HG03045 (cell line): ENCODE measurements at regions not wholly inside any gene's neighbourhood (a gene's known extent, or its start where the extent isn't known, plus 50 kb on each side); places are given as distances from the start of the nearest gene placed in this dataset.
"Not testable (repeated sequence)": the region's sequence is repeated elsewhere in the genome, so short reads cannot be mapped to it uniquely, and the experiment has no call there.

Source experiments
- ATAC-seq: cut with Tn5 transposase; IDR thresholded peaks from one replicate; pipeline ENCODE4 v1.9.1; 2021; ENCODE audit warnings: mild to moderate bottlenecking, moderate library complexity; ENCODE audit not compliant: unreplicated experiment

- no peak for ATAC-seq
Observed at GRCh38 chr6:81371930-81372329, 380.6 kb downstream of the TENT5A start.

GRCh38 chr6:81366972-81367371, 385.5 kb downstream of the TENT5A start:
- ATAC-seq, result no peak

GRCh38 chr6:81362246-81362645, 390.2 kb downstream of the TENT5A start:
- ATAC-seq, result no peak

GRCh38 chr6:81353262-81353661, 399.2 kb downstream of the TENT5A start:
- no peak for ATAC-seq

- not testable (repeated sequence) for ATAC-seq
Observed at GRCh38 chr6:81344026-81344425, 408.5 kb downstream of the TENT5A start.

GRCh38 chr6:81340946-81341345, 411.5 kb downstream of the TENT5A start:
- ATAC-seq, result no peak

GRCh38 chr6:81331526-81331925, 421.0 kb downstream of the TENT5A start:
- ATAC-seq, result no peak

- ATAC-seq, result no peak
Observed at GRCh38 chr6:81328700-81329099, 423.8 kb downstream of the TENT5A start.

- no peak for ATAC-seq
Observed at GRCh38 chr6:81326881-81327561, 425.5 kb downstream of the TENT5A start.

GRCh38 chr6:81309811-81310210, 442.7 kb downstream of the TENT5A start:
- no peak for ATAC-seq

- no peak for ATAC-seq
Observed at GRCh38 chr6:81308577-81309279, 443.8 kb downstream of the TENT5A start.

- ATAC-seq, result no peak
Observed at GRCh38 chr6:81307651-81308214, 444.7 kb downstream of the TENT5A start.

GRCh38 chr6:81304466-81304865, 448.0 kb downstream of the TENT5A start:
- ATAC-seq, result no peak

GRCh38 chr6:81300961-81301360, 451.5 kb downstream of the TENT5A start:
- no peak for ATAC-seq

GRCh38 chr6:81298751-81299150, 453.7 kb downstream of the TENT5A start:
- no peak for ATAC-seq

GRCh38 chr6:81295310-81295709, 457.2 kb downstream of the TENT5A start:
- ATAC-seq, result no peak

- ATAC-seq, result no peak
Observed at GRCh38 chr6:81293896-81294295, 458.6 kb downstream of the TENT5A start.

GRCh38 chr6:81289229-81289628, 463.3 kb downstream of the TENT5A start:
- no peak for ATAC-seq

- ATAC-seq, result no peak
Observed at GRCh38 chr6:81265106-81265505, 487.4 kb downstream of the TENT5A start.

GRCh38 chr6:81263531-81264168, 488.8 kb downstream of the TENT5A start:
- ATAC-seq, result no peak

GRCh38 chr6:81262656-81263055, 489.8 kb downstream of the TENT5A start:
- ATAC-seq, result no peak

- not testable (repeated sequence) for ATAC-seq
Observed at GRCh38 chr6:81256223-81256622, 496.3 kb downstream of the TENT5A start.
